Stimulated activated naive CD4-positive, alpha-beta T cell (primary cell): ENCODE measurements at regions not wholly inside any gene's neighbourhood (a gene's known extent, or its start where the extent isn't known, plus 50 kb on each side); places are given as distances from the start of the nearest gene placed in this dataset.

Experiments
- DNase-seq, 6 experiments: peaks; one replicate each; lab custom pipeline; 2025; lab: John Stamatoyannopoulos, UW

- DNase-seq = no peak
Observed at GRCh38 chr7:17608114-17608833, 309.8 kb downstream of the AHR start.

GRCh38 chr7:17611611-17612010 lies 313.2 kb downstream of the AHR start:
- no peak for DNase-seq

GRCh38 chr7:17613338-17614041 lies 315.0 kb downstream of the AHR start:
- no peak for DNase-seq

GRCh38 chr7:17617380-17617779 lies 318.9 kb downstream of the AHR start:
- DNase-seq = no peak

GRCh38 chr7:17617857-17618651 lies 319.6 kb downstream of the AHR start:
- DNase-seq = no peak

GRCh38 chr7:17618652-17618974 lies 320.2 kb downstream of the AHR start:
- DNase-seq = no peak

GRCh38 chr7:17619196-17619818 lies 320.9 kb downstream of the AHR start:
- DNase-seq = no peak

- no peak for DNase-seq
Observed at GRCh38 chr7:17620566-17620965, 319.7 kb downstream of the SNX13 start.

- no peak for DNase-seq
Observed at GRCh38 chr7:17622451-17622850, 317.8 kb downstream of the SNX13 start.

- DNase-seq = no peak
Observed at GRCh38 chr7:17623546-17624185, 316.6 kb downstream of the SNX13 start.

GRCh38 chr7:17624379-17624778 lies 315.9 kb downstream of the SNX13 start:
- DNase-seq = no peak

- no peak for DNase-seq
Observed at GRCh38 chr7:17625043-17625442, 315.3 kb downstream of the SNX13 start.

- no peak for DNase-seq
Observed at GRCh38 chr7:17626235-17626634, 314.1 kb downstream of the SNX13 start.

GRCh38 chr7:17631061-17631460 lies 309.2 kb downstream of the SNX13 start:
- no peak for DNase-seq

- DNase-seq = no peak
Observed at GRCh38 chr7:17632384-17632783, 307.9 kb downstream of the SNX13 start.

- DNase-seq = no peak
Observed at GRCh38 chr7:17633067-17633466, 307.2 kb downstream of the SNX13 start.

GRCh38 chr7:17638727-17639126 lies 301.6 kb downstream of the SNX13 start:
- DNase-seq = no peak

- peak in 2 of 6 experiments; percentile 7 to 10 for DNase-seq
Observed at GRCh38 chr7:17640730-17641377, 299.4 kb downstream of the SNX13 start.

GRCh38 chr7:17645500-17645899 lies 294.8 kb downstream of the SNX13 start:
- DNase-seq = no peak

GRCh38 chr7:17646253-17646956 lies 293.9 kb downstream of the SNX13 start:
- no peak for DNase-seq

- no peak for DNase-seq
Observed at GRCh38 chr7:17651341-17651740, 289.0 kb downstream of the SNX13 start.
